ENCODE measurements at regions not wholly inside any gene's neighbourhood (a gene's known extent, or its start where the extent isn't known, plus 50 kb on each side); places are given as distances from the start of the nearest gene placed in this dataset.

DNA sequence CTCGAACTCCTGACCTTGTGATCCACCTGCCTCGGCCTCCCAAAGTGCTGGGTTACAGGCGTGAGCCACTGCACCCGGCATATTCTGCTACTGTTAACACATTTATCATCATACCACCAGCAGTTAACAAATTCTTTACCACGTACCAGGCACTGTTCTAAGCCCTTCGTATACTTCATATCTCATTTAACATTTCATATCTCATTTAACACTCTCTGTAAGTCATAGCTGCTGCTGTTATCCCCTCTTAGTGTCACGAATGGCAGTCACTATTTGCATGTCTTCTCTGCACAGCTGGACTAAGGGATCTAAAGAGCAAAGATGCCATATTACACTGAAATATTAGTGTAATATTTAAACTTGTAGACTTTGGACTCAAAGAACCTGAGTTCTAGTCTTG, 462.5 kb upstream of the DAB1 start (continued):
- TF ChIP-seq, protein P1, sequence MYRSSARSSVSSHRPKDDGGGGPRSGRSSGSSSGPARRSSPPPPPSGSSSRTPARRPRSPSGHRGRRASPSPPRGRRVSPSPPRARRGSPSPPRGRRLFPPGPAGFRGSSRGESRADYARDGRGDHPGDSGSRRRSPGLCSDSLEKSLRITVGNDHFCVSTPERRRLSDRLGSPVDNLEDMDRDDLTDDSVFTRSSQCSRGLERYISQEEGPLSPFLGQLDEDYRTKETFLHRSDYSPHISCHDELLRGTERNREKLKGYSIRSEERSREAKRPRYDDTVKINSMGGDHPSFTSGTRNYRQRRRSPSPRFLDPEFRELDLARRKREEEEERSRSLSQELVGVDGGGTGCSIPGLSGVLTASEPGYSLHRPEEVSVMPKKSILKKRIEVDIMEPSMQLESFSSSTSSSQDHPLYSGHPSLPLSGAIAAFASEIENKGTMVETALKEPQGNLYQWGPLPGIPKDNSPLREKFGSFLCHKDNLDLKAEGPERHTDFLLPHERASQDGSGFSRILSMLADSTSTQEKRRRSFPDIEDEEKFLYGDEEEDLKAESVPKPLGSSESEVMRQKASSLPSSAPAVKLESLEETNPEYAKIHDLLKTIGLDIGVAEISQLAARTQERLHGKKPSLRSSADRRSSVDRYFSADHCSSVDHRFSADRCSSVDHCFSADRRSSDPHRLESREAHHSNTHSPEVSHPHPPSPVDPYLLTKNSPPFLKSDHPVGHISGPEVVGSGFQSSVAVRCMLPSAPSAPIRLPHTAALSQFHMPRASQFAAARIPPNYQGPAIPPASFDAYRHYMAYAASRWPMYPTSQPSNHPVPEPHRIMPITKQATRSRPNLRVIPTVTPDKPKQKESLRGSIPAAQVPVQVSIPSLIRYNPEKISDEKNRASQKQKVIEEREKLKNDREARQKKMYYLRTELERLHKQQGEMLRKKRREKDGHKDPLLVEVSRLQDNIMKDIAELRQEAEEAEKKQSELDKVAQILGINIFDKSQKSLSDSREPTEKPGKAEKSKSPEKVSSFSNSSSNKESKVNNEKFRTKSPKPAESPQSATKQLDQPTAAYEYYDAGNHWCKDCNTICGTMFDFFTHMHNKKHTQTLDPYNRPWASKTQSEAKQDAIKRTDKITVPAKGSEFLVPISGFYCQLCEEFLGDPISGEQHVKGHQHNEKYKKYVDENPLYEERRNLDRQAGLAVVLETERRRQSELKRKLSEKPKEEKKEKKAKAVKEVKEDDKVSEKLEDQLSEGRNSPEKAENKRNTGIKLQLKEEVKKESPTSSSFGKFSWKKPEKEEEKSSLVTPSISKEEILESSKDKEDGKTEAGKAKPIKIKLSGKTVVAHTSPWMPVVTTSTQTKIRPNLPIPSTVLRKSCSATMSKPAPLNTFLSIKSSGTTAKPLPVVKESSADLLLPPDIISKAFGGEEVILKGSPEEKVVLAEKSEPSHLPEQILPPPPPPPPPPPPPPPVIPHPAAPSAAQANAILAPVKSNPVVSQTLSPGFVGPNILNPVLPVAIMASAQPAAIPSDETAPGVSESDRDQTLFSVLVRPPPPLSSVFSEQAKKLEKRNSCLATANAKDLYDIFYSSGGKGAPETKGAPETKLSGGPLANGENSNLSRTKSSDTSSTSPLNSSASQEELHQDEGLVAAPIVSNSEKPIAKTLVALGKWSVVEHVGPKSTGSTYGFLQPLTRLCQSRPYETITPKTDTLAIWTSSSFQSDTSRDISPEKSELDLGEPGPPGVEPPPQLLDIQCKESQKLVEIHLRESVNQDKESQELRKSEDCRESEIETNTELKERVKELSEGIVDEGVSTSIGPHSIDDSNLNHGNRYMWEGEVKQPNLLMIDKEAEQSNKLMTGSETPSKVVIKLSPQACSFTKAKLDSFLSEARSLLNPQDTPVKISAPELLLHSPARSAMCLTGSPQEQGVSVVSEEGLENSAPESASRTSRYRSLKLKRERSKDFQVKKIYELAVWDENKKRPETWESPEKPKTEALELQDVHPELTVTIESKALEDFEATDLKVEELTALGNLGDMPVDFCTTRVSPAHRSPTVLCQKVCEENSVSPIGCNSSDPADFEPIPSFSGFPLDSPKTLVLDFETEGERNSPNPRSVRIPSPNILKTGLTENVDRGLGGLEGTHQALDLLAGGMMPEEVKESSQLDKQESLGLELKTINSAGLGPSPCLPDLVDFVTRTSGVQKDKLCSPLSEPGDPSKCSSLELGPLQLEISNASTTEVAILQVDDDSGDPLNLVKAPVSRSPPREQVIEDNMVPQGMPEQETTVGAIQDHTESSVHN (IDR thresholded peaks at IDR 0.05; ENCODE audit: borderline replicate concordance in 1 of 2, low read depth in 1 of 2): no peak
- TF ChIP-seq TFE3 (CRISPR knock-in tag; IDR thresholded peaks at IDR 0.05): no peak

Measured in K562 (cell line).